Activated naive CD4-positive, alpha-beta T cell treated with anti-CD3 and anti-CD28 coated beads, Interleukin-2, amount 10 ng/mL, durations not matched to agents 7 days and 5 days (primary cell): ENCODE measurements at regions not wholly inside any gene's neighbourhood (a gene's known extent, or its start where the extent isn't known, plus 50 kb on each side); places are given as distances from the start of the nearest gene placed in this dataset.
"Not testable (repeated sequence)": the region's sequence is repeated elsewhere in the genome, so short reads cannot be mapped to it uniquely, and the experiment has no call there.

Source experiments
- CTCF ChIA-PET: fragments of 350-600 bp; sonication (Branson Sonifier 250); formaldehyde crosslinking; loops from one replicate; lab custom pipeline; 2021; ENCODE audit warnings: antibody characterized with exemption; lab: Charles Lee
- DNase-seq: peaks from one replicate; pipeline ENCODE4 v3.0.0-alpha.2; 2020
- H3K27ac Mint-ChIP-seq: one replicate; pipeline ENCODE4 v1.8.0; 2021; ENCODE audit warnings: mild to moderate bottlenecking, moderate library complexity, mixed read lengths
- H3K27me3 Mint-ChIP-seq: one replicate; pipeline ENCODE4 v1.8.0; 2021; ENCODE audit warnings: mild to moderate bottlenecking, mixed read lengths
- H3K36me3 Mint-ChIP-seq: one replicate; pipeline ENCODE4 v1.8.0; 2021; ENCODE audit warnings: mixed read lengths
- H3K4me1 Mint-ChIP-seq: one replicate; pipeline ENCODE4 v1.8.0; 2021; ENCODE audit warnings: mixed read lengths
- H3K4me3 Mint-ChIP-seq: one replicate; pipeline ENCODE4 v1.8.0; 2021; ENCODE audit warnings: mild to moderate bottlenecking, moderate library complexity, mixed read lengths
- H3K9me3 Mint-ChIP-seq: one replicate; pipeline ENCODE4 v1.8.0; 2021; ENCODE audit warnings: mixed read lengths

GRCh38 chr15:68495221-68495950 is 63.4 kb upstream of the ITGA11 start:
- H3K4me1 Mint-ChIP-seq: no peaks in the 10 kb centered on the region
- no peaks in the 10 kb centered on the region for H3K9me3 Mint-ChIP-seq
- no peaks in the 10 kb centered on the region for H3K36me3 Mint-ChIP-seq
- CTCF ChIA-PET: interaction anchor here (1.3 kb wide), 1 partner anchor 64 kb away, joined by 4 read pairs; no protein-coding TSS in a partner anchor
- no peak overlapping the region for H3K27ac Mint-ChIP-seq
- no peak for DNase-seq
- H3K4me3 Mint-ChIP-seq: no peak overlapping the region
- H3K27me3 Mint-ChIP-seq: peaks cover 39% of the 10 kb centered on the region

- no peaks in the 10 kb centered on the region for H3K36me3 Mint-ChIP-seq
- no peaks in the 10 kb centered on the region for H3K9me3 Mint-ChIP-seq
- H3K4me1 Mint-ChIP-seq: no peaks in the 10 kb centered on the region
- H3K4me3 Mint-ChIP-seq: no peak overlapping the region
- no peak for DNase-seq
- CTCF ChIA-PET: interaction anchor here (1.3 kb wide), 1 partner anchor 63 kb away, joined by 4 read pairs; no protein-coding TSS in a partner anchor
- peaks cover 33% of the 10 kb centered on the region for H3K27me3 Mint-ChIP-seq
- no peak overlapping the region for H3K27ac Mint-ChIP-seq
Observed at GRCh38 chr15:68495981-68496705, 64.2 kb upstream of the ITGA11 start.

GRCh38 chr15:68496751-68497150 is 64.8 kb upstream of the ITGA11 start:
- peaks cover 33% of the 10 kb centered on the region for H3K27me3 Mint-ChIP-seq
- CTCF ChIA-PET, H3K27ac Mint-ChIP-seq, DNase-seq, H3K36me3 Mint-ChIP-seq, H3K4me3 Mint-ChIP-seq, H3K4me1 Mint-ChIP-seq, H3K9me3 Mint-ChIP-seq: not testable (repeated sequence)

- CTCF ChIA-PET: interaction anchor here (1.1 kb wide), 1 partner anchor 53 kb away, joined by 3 read pairs; no protein-coding TSS in a partner anchor
- Mint-ChIP-seq H3K4me3 (no peak overlapping the region), H3K4me1 (no peaks in the 10 kb centered on the region), H3K9me3 (no peaks in the 10 kb centered on the region), H3K27ac (no peak overlapping the region), H3K36me3 (no peaks in the 10 kb centered on the region), H3K27me3 (peaks cover 31% of the 10 kb centered on the region)
- no peak for DNase-seq
Observed at GRCh38 chr15:68497206-68497910, 65.4 kb upstream of the ITGA11 start.

GRCh38 chr15:68498076-68498475 is 66.1 kb upstream of the ITGA11 start:
- Mint-ChIP-seq H3K4me1 (no peaks in the 10 kb centered on the region), H3K36me3 (no peaks in the 10 kb centered on the region), H3K9me3 (no peaks in the 10 kb centered on the region), H3K27ac (no peak overlapping the region), H3K27me3 (peaks cover 27% of the 10 kb centered on the region), H3K4me3 (no peak overlapping the region)
- DNase-seq: no peak
- CTCF ChIA-PET: interaction anchor here (1.1 kb wide), 1 partner anchor 52 kb away, joined by 3 read pairs; no protein-coding TSS in a partner anchor

GRCh38 chr15:68499620-68500312 is 67.8 kb upstream of the ITGA11 start:
- Mint-ChIP-seq H3K27ac (no peak overlapping the region), H3K4me1 (peaks cover 6% of the 10 kb centered on the region), H3K4me3 (no peak overlapping the region), H3K36me3 (no peaks in the 10 kb centered on the region), H3K27me3 (peaks cover 19% of the 10 kb centered on the region), H3K9me3 (no peaks in the 10 kb centered on the region)
- no peak for DNase-seq
- CTCF ChIA-PET: no interaction called here

- H3K27me3 Mint-ChIP-seq: peaks cover 27% of the 10 kb centered on the region
- H3K27ac Mint-ChIP-seq: no peak overlapping the region
- no peaks in the 10 kb centered on the region for H3K36me3 Mint-ChIP-seq
- CTCF ChIA-PET: no interaction called here
- no peaks in the 10 kb centered on the region for H3K9me3 Mint-ChIP-seq
- H3K4me3 Mint-ChIP-seq: no peak overlapping the region
- H3K4me1 Mint-ChIP-seq: peaks cover 7% of the 10 kb centered on the region
- no peak for DNase-seq
Observed at GRCh38 chr15:68500363-68501258, 68.6 kb upstream of the ITGA11 start.

GRCh38 chr15:68501259-68501591 is 69.3 kb upstream of the ITGA11 start:
- H3K9me3 Mint-ChIP-seq: no peaks in the 10 kb centered on the region
- H3K4me3 Mint-ChIP-seq: no peak overlapping the region
- peaks cover 33% of the 10 kb centered on the region for H3K27me3 Mint-ChIP-seq
- H3K36me3 Mint-ChIP-seq: no peaks in the 10 kb centered on the region
- H3K4me1 Mint-ChIP-seq: peaks cover 7% of the 10 kb centered on the region
- CTCF ChIA-PET: no interaction called here
- no peak for DNase-seq
- no peak overlapping the region for H3K27ac Mint-ChIP-seq

GRCh38 chr15:68501616-68502015 is 69.7 kb upstream of the ITGA11 start:
- no peaks in the 10 kb centered on the region for H3K9me3 Mint-ChIP-seq
- no peak overlapping the region for H3K27ac Mint-ChIP-seq
- CTCF ChIA-PET: no interaction called here
- peaks cover 33% of the 10 kb centered on the region for H3K27me3 Mint-ChIP-seq
- peaks cover 7% of the 10 kb centered on the region for H3K4me1 Mint-ChIP-seq
- no peak overlapping the region for H3K4me3 Mint-ChIP-seq
- DNase-seq: no peak
- H3K36me3 Mint-ChIP-seq: no peaks in the 10 kb centered on the region

GRCh38 chr15:68502398-68502901 is 70.5 kb upstream of the ITGA11 start:
- DNase-seq: no peak
- Mint-ChIP-seq H3K36me3 (no peaks in the 10 kb centered on the region), H3K27me3 (peaks cover 33% of the 10 kb centered on the region), H3K27ac (no peak overlapping the region), H3K9me3 (no peaks in the 10 kb centered on the region), H3K4me1 (peaks cover 7% of the 10 kb centered on the region), H3K4me3 (no peak overlapping the region)
- CTCF ChIA-PET: no interaction called here

GRCh38 chr15:68503213-68503612 is 71.2 kb upstream of the ITGA11 start:
- no peak overlapping the region for H3K4me3 Mint-ChIP-seq
- H3K4me1 Mint-ChIP-seq: peaks cover 7% of the 10 kb centered on the region
- CTCF ChIA-PET: no interaction called here
- H3K27me3 Mint-ChIP-seq: peaks cover 30% of the 10 kb centered on the region
- no peaks in the 10 kb centered on the region for H3K36me3 Mint-ChIP-seq
- no peak for DNase-seq
- H3K27ac Mint-ChIP-seq: no peak overlapping the region
- no peaks in the 10 kb centered on the region for H3K9me3 Mint-ChIP-seq

GRCh38 chr15:68503791-68504680 is 72.1 kb upstream of the ITGA11 start:
- Mint-ChIP-seq H3K36me3 (no peaks in the 10 kb centered on the region), H3K27ac (no peak overlapping the region), H3K4me1 (peaks cover 7% of the 10 kb centered on the region), H3K9me3 (no peaks in the 10 kb centered on the region), H3K27me3 (peaks cover 29% of the 10 kb centered on the region), H3K4me3 (no peak overlapping the region)
- DNase-seq: no peak
- CTCF ChIA-PET: interaction anchor here (0.9 kb wide), 1 partner anchor 37 kb away, joined by 3 read pairs; no protein-coding TSS in a partner anchor
